Endodermal cell (in vitro differentiated cells): ENCODE measurements at regions not wholly inside any gene's neighbourhood (a gene's known extent, or its start where the extent isn't known, plus 50 kb on each side); places are given as distances from the start of the nearest gene placed in this dataset.

Source experiments
- DNase-seq: peaks from one replicate; pipeline ENCODE4 v3.0.0-alpha.2; 2017
- H3K27ac ChIP-seq: 2 replicates; pipeline ENCODE4 v1.5.1; 2013; ENCODE audit warnings: mild to moderate bottlenecking, low read depth, low read length, moderate library complexity
- H3K27me3 ChIP-seq: 2 replicates; pipeline ENCODE4 v1.6.1; 2013; ENCODE audit warnings: mild to moderate bottlenecking, low read length, moderate library complexity; ENCODE audit not compliant: insufficient read depth, control insufficient read depth, poor library complexity, severe bottlenecking
- H3K36me3 ChIP-seq: 2 replicates; pipeline ENCODE4 v1.7.0; 2013; ENCODE audit warnings: mild to moderate bottlenecking, low read length, moderate library complexity; ENCODE audit not compliant: control insufficient read depth, insufficient read depth
- H3K4me1 ChIP-seq: one replicate; pipeline ENCODE4 v1.7.0; 2013; ENCODE audit warnings: low read length; ENCODE audit not compliant: control insufficient read depth, insufficient read depth
- H3K4me3 ChIP-seq: 2 replicates; pipeline ENCODE4 v1.5.1; 2013; ENCODE audit warnings: mild to moderate bottlenecking, low read length, moderate library complexity
- H3K9ac ChIP-seq: 2 replicates; pipeline ENCODE4 v1.6.1; 2013; ENCODE audit warnings: mild to moderate bottlenecking, low read length, moderate library complexity; ENCODE audit not compliant: poor library complexity, severe bottlenecking; ENCODE audit errors: extremely low read depth
- H3K9me3 ChIP-seq: 2 replicates; pipeline ENCODE4 v1.6.1; 2013; ENCODE audit warnings: mild to moderate bottlenecking, low read length, moderate library complexity; ENCODE audit not compliant: control insufficient read depth
- H3K27ac Mint-ChIP-seq: 2 replicates; pipeline ENCODE4 v1.8.0; 2020; ENCODE audit warnings: mixed read lengths
- H3K27me3 Mint-ChIP-seq: 2 replicates; pipeline ENCODE4 v1.8.0; 2021; ENCODE audit warnings: mild to moderate bottlenecking, mixed read lengths; ENCODE audit not compliant: insufficient read depth
- H3K36me3 Mint-ChIP-seq: 2 replicates; pipeline ENCODE4 v1.8.0; 2020; ENCODE audit warnings: low read depth, mixed read lengths
- H3K4me1 Mint-ChIP-seq: 2 replicates; pipeline ENCODE4 v1.8.0; 2020; ENCODE audit warnings: mixed read lengths
- H3K4me3 Mint-ChIP-seq: 2 replicates; pipeline ENCODE4 v1.8.0; 2020; ENCODE audit warnings: mild to moderate bottlenecking, moderate library complexity, mixed read lengths
- H3K9me3 Mint-ChIP-seq: 2 replicates; pipeline ENCODE4 v1.8.0; 2020; ENCODE audit warnings: mild to moderate bottlenecking, mixed read lengths
- CTCF ChIP-seq: fragments of 200-600 bp; sonication (generic); conservative IDR thresholded peaks from 2 replicates; pipeline ENCODE4 v1.5.0; 2021; ENCODE audit warnings: antibody characterized with exemption, mild to moderate bottlenecking
- WGBS, 2 experiments: methylation state at CpG; one replicate each; pipeline versions ENCODE4 v1.1.5 to v1.1.7; 2013; ENCODE audit warnings: missing lambda C conversion rate in 2 of 2, mixed read lengths in 1 of 2; ENCODE audit not compliant: insufficient coverage in 1 of 2, insufficient read length in 1 of 2; 5-methylcytosine and 5-hydroxymethylcytosine counted together

- no peak overlapping the region for H3K4me3 ChIP-seq
- Mint-ChIP-seq H3K27me3 (no peaks in the 10 kb centered on the region), H3K9me3 (peaks cover 4% of the 10 kb centered on the region), H3K27ac (no peak overlapping the region), H3K4me1 (peaks cover 25% of the 10 kb centered on the region), H3K4me3 (no peak overlapping the region), H3K36me3 (no peaks in the 10 kb centered on the region)
- no peaks in the 10 kb centered on the region for H3K27me3 ChIP-seq
- H3K9me3 ChIP-seq = peaks cover 11% of the 10 kb centered on the region
- no peak for TF ChIP-seq CTCF
- H3K9ac ChIP-seq = no peak overlapping the region
- 88 to 89% methylated on average over 5 to 6 of the region's 6 CpGs for WGBS, 2 experiments
- no peaks in the 10 kb centered on the region for H3K4me1 ChIP-seq
- H3K27ac ChIP-seq = no peak overlapping the region
- H3K36me3 ChIP-seq = no peaks in the 10 kb centered on the region
- no peak for DNase-seq
Observed at GRCh38 chr13:109630271-109630670, 156.1 kb downstream of the IRS2 start.

- Mint-ChIP-seq H3K27ac (no peak overlapping the region), H3K27me3 (no peaks in the 10 kb centered on the region), H3K4me1 (peaks cover 25% of the 10 kb centered on the region), H3K36me3 (no peaks in the 10 kb centered on the region), H3K4me3 (no peak overlapping the region), H3K9me3 (peaks cover 3% of the 10 kb centered on the region)
- Histone ChIP-seq H3K4me1 (no peaks in the 10 kb centered on the region), H3K36me3 (no peaks in the 10 kb centered on the region), H3K9ac (no peak overlapping the region), H3K4me3 (no peak overlapping the region), H3K9me3 (peaks cover 11% of the 10 kb centered on the region), H3K27me3 (no peaks in the 10 kb centered on the region), H3K27ac (no peak overlapping the region)
- TF ChIP-seq CTCF = no peak
- DNase-seq = no peak
- WGBS, 2 experiments = 94% methylated on average over 3 of the region's 3 CpGs; no CpG with 5 or more reads in 1 of the 2 experiments
Observed at GRCh38 chr13:109629737-109630136, 156.6 kb downstream of the IRS2 start.

GRCh38 chr13:109628251-109628699 lies 158.1 kb downstream of the IRS2 start:
- no peak for DNase-seq
- Mint-ChIP-seq H3K27me3 (no peaks in the 10 kb centered on the region), H3K4me1 (peaks cover 25% of the 10 kb centered on the region), H3K27ac (no peak overlapping the region), H3K9me3 (peaks cover 2% of the 10 kb centered on the region), H3K4me3 (no peak overlapping the region), H3K36me3 (no peaks in the 10 kb centered on the region)
- Histone ChIP-seq H3K4me3 (no peak overlapping the region), H3K36me3 (no peaks in the 10 kb centered on the region), H3K4me1 (no peaks in the 10 kb centered on the region), H3K27me3 (no peaks in the 10 kb centered on the region), H3K27ac (no peak overlapping the region), H3K9me3 (peaks cover 11% of the 10 kb centered on the region), H3K9ac (no peak overlapping the region)
- no peak for TF ChIP-seq CTCF
- 75 to 100% methylated on average over 1 to 2 of the region's 2 CpGs for WGBS, 2 experiments
